H1 (cell line): ENCODE measurements at regions not wholly inside any gene's neighbourhood (a gene's known extent, or its start where the extent isn't known, plus 50 kb on each side); places are given as distances from the start of the nearest gene placed in this dataset.

ENCODE experiments used
- JUND ChIP-seq: IDR thresholded peaks from 2 replicates; pipeline ENCODE4 v1.6.1; 2011; ENCODE audit warnings: mild to moderate bottlenecking, improper control_type of control experiment, low read length
- POLR2A ChIP-seq, 2 experiments: IDR thresholded peaks; 1 replicate in 1 of 2; 2 replicates in 1 of 2; pipeline ENCODE4 v1.6.1; 2011; ENCODE audit warnings: low read depth in 2 of 2, low read length in 2 of 2, mild to moderate bottlenecking in 2 of 2; ENCODE audit errors: control extremely low read depth in 1 of 2
- RFX5 ChIP-seq: IDR thresholded peaks from 2 replicates; pipeline ENCODE4 v1.6.1; 2011; ENCODE audit warnings: low read depth, low read length, improper control_type of control experiment, borderline replicate concordance
- TAF7 ChIP-seq: optimal IDR thresholded peaks from 2 replicates; pipeline ENCODE3; 2011; ENCODE audit warnings: low read depth, mild to moderate bottlenecking, inconsistent platforms, low read length, moderate library complexity, borderline replicate concordance
- TF ChIP-seq, protein P1 (sequence below): IDR thresholded peaks from 2 replicates; pipeline ENCODE4 v1.6.1; 2011; ENCODE audit warnings: low read depth, mild to moderate bottlenecking, low read length; ENCODE audit not compliant: insufficient read depth

- TF ChIP-seq POLR2A (IDR thresholded peaks at IDR 0.05; ENCODE audit: control extremely low read depth in 1 of 2, low read depth in 2 of 2, low read length in 2 of 2) (no peak), JUND (peak; percentile 85), TAF7 (no peak), RFX5 (no peak)
- TF ChIP-seq, protein P1, sequence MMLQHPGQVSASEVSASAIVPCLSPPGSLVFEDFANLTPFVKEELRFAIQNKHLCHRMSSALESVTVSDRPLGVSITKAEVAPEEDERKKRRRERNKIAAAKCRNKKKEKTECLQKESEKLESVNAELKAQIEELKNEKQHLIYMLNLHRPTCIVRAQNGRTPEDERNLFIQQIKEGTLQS, result no peak
Observed at GRCh38 chr6:22828179-22829062, 259.1 kb downstream of the HDGFL1 start (continued).
